WI38 (cell line): ENCODE measurements at regions not wholly inside any gene's neighbourhood (a gene's known extent, or its start where the extent isn't known, plus 50 kb on each side); places are given as distances from the start of the nearest gene placed in this dataset.

Experiments
- H3K4me3 ChIP-seq: 2 replicates; pipeline ENCODE4 v1.5.1; 2011; ENCODE audit warnings: low read depth, mild to moderate bottlenecking, control low read depth, low read length
- CTCF ChIP-seq: IDR thresholded peaks from 2 replicates; pipeline ENCODE4 v1.5.1; 2012; ENCODE audit warnings: low read depth, mild to moderate bottlenecking, control low read depth, low read length

- TF ChIP-seq CTCF = no peak
- H3K4me3 ChIP-seq = no peak overlapping the region
Observed at GRCh38 chr2:196389670-196390069, 218.3 kb upstream of the STK17B start.

GRCh38 chr2:196390243-196391148 lies 219.1 kb upstream of the STK17B start:
- no peak for TF ChIP-seq CTCF
- H3K4me3 ChIP-seq = no peak overlapping the region

- no peak for TF ChIP-seq CTCF
- H3K4me3 ChIP-seq = no peak overlapping the region
Observed at GRCh38 chr2:196391149-196391479, 219.7 kb upstream of the STK17B start.

GRCh38 chr2:196399096-196399495 lies 227.7 kb upstream of the STK17B start:
- no peak overlapping the region for H3K4me3 ChIP-seq
- TF ChIP-seq CTCF = no peak

- no peak for TF ChIP-seq CTCF
- no peak overlapping the region for H3K4me3 ChIP-seq
Observed at GRCh38 chr2:196399722-196400691, 228.6 kb upstream of the STK17B start.

- H3K4me3 ChIP-seq = no peak overlapping the region
Observed at GRCh38 chr2:196403471-196403870, 232.1 kb upstream of the STK17B start.

More at GRCh38 chr2:196403471-196403870, 232.1 kb upstream of the STK17B start:
- no peak for TF ChIP-seq CTCF
